Left colon (tissue), 2 donors: ENCODE measurements at regions not wholly inside any gene's neighbourhood (a gene's known extent, or its start where the extent isn't known, plus 50 kb on each side); places are given as distances from the start of the nearest gene placed in this dataset.
"Not testable (repeated sequence)": the region's sequence is repeated elsewhere in the genome, so short reads cannot be mapped to it uniquely, and the experiment has no call there.

Source experiments
- ATAC-seq: fragments of 200-7000 bp; cut with Tn5 transposase; one replicate; pipeline ENCODE4 v1.9.1; 2020; ENCODE audit warnings: mild to moderate bottlenecking, moderate library complexity
- DNase-seq, 2 donors: peaks; one replicate each; pipeline ENCODE4 v3.0.0-alpha.2; 2020
- intact Hi-C, 2 donors: fragments of 100-400 bp; cut with DNase I in 1 of 2; cut with micrococcal nuclease in 1 of 2; formaldehyde crosslinking; loops; one replicate each; pipeline versions ENCODE4 v1.11.2 to v1.14.0; 2022; cut with DNase I, micrococcal nuclease
- donor health status: DM: no; HTN: no; CAD: no.
- donor health status: DM: yes; HTN: yes; CAD: no.

DNA sequence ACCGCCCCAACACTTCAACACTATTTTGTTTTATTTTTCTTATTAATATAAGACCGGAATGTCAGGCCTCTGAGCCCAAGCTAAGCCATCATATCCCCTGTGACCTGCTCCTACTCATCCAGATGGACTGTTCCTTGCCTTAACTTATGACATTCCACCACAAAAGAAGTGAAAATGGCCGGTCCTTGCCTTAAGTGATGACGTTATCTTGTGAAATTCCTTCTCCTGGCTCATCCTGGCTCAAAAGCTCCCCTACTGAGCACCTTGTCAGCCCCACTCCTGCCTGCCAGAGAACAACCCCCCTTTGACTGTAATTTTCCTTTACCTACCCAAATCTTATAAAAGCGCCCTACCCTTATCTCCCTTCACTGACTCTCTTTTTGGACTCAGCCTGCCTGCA lies 1196.5 kb upstream of the FAM98A start:
- DNase-seq, ATAC-seq, intact Hi-C loops: not testable (repeated sequence)

DNA sequence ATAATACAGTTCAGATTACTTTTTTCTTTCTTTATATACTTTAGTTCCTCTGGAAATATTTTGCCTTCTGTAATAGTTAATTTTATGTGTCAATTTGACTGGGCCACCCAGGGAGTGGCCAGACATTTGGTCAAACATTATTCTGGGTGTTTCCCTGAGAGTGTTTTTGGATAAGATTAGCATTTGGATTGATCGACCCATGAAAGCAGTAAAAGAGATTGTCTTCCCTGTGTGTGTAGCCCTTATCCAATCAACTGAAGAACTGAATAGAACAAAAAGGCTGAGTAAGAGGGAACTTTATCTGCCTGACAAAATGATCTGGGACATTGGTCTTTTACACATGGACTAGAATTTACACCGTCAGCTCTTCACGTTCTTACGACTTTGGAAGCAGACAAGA lies 1190.1 kb upstream of the FAM98A start:
- no peak for DNase-seq
- ATAC-seq: no peak
- intact Hi-C loops: no loop called here

DNA sequence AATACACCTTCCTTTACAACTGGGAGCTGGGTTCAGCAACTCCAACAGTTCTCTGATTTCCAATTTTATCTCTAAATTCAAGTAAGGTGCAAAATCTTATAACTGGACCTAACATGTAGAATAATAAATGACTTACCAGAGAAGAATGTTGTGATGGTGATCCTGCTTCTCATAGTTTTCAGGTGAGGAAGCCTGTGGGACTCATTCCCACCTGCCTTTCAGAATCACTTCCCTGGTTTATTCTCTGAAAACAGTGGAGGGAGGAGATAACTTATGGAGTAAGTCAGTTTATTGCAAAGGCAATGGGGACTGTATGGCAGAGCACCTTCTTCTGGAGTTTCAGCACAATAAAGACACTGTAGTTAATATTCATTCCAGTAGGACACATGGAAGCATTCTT lies 1188.2 kb upstream of the FAM98A start:
- no peak for DNase-seq
- ATAC-seq: no peak
- intact Hi-C loops: no loop called here

GRCh38 chr2:34785206-34785785 lies 1186.2 kb upstream of the FAM98A start:
- no peak for ATAC-seq
- intact Hi-C loops: no loop called here
- no peak for DNase-seq

- ATAC-seq: no peak
- intact Hi-C loops: no loop called here
These were observed 1185.6 kb upstream of the FAM98A start for GRCh38 chr2:34784701-34785100.

GRCh38 chr2:34750742-34751141 lies 1151.6 kb upstream of the FAM98A start:
- ATAC-seq, DNase-seq, intact Hi-C loops: not testable (repeated sequence)

More at GRCh38 chr2:34784701-34785100, 1185.6 kb upstream of the FAM98A start:
- no peak for DNase-seq

- DNase-seq (no peak), ATAC-seq (no peak)
- intact Hi-C loops: no loop called here
These were observed 1148.5 kb upstream of the FAM98A start for GRCh38 chr2:34747643-34748042.

GRCh38 chr2:34738691-34739090 lies 1139.6 kb upstream of the FAM98A start:
- intact Hi-C loops: no loop called here
- DNase-seq (no peak), ATAC-seq (no peak)

DNA sequence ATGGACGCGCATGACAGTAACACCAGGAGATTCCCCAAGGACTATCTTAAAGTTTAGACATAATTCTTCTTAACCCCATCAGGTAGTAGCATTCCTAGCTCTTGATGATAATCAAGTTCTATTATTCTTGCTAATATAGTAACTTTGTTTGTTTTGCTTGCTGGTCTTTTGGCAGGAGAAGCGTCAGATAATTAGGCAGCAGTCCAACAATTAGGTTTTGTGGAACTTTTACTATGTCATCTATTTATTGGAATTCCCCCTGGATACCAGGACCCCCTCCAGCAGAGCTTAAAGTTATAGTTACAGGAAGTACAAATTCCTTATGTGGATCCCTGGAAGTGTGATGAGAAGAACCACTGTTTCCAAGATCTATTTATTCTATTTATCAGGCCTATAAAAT lies 1138.0 kb upstream of the FAM98A start:
- DNase-seq (no peak), ATAC-seq (no peak)
- intact Hi-C loops: no loop called here

DNA sequence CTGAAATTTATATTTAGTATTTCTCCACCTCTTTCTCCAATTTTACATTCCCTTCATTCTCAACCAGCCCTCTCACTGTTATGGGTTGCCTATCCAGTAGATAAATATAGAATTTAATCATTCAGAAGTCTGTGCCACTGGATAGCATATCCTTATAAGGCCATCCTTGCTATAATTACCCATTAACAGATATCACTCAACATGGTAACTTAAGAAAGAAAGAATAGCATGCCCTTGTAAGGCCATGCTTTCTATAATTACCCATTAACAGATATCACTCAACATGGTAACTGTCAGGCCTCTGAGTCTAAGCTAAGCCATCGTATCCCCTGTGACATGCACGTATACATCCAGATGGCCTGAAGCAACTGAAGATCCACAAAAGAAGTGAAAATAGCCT lies 1137.4 kb upstream of the FAM98A start:
- intact Hi-C loops: no loop called here
- DNase-seq (no peak), ATAC-seq (no peak)

GRCh38 chr2:34734662-34735061 lies 1135.6 kb upstream of the FAM98A start:
- intact Hi-C loops: no loop called here
- ATAC-seq (no peak), DNase-seq (no peak)

DNA sequence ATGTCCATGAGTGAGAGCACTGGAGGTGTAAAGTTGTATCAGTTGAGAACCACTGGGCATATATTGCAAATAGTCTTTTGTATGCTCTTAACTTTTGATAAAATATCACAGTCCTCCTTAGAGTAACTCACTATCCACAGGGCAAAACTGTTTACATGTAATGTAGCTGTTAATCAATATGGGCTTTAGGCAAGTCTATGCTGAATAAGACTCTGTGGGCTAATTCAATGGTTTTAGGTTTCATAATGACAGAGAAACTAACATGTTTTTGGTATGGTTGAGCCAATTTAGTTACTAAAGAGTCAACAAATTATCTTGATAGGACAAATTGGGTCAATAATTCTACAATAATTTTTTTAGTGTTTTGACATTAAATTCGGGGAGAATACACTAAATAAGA lies 1134.9 kb upstream of the FAM98A start:
- intact Hi-C loops: no loop called here
- DNase-seq (no peak), ATAC-seq (no peak)

DNA sequence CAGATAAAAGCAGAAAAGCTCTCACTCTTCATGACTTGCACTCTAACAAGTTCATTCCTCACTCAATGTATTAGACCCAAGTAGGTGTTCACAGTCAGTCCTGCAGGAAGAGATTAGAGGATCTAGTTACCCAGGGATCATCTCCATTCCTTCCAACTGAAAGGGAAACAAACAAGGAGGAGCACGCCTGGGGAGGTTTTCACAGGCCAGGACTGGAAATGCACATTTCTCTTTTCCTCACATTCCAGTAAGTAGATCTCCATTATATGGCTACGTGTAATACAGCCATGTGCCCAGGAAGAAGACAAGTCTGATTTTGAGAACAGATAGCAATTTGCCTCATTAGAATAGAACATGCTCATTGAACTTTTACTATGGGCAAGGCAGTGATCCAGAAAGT lies 1132.2 kb upstream of the FAM98A start:
- ATAC-seq (no peak), DNase-seq (no peak)
- intact Hi-C loops: no loop called here

DNA sequence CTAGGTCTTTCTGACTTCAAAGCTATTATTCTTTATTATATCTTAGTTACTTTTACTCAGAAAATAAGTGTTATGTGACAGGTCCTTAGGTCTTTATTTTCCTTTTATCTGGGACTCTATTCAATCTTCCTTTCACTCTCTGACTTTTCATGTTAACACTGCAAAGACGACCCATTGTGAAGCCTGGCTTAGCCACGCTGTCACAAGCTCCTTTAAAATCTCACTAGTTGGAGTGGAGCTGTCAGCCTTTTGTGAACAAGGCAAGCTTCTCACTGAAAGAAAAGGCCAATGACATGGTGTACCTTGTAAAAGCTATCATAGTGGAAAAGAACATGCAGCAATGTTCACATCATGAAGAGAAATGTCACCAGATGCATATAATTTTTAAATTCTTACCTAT lies 1130.7 kb upstream of the FAM98A start:
- no peak for ATAC-seq
- intact Hi-C loops: no loop called here
- DNase-seq: no peak

- ATAC-seq: no peak
- DNase-seq: no peak
- intact Hi-C loops: no loop called here
These were observed 1125.0 kb upstream of the FAM98A start for GRCh38 chr2:34724107-34724506.

- no peak for DNase-seq
- ATAC-seq: no peak
- intact Hi-C loops: no loop called here
These were observed 1124.6 kb upstream of the FAM98A start for GRCh38 chr2:34723683-34724082.

DNA sequence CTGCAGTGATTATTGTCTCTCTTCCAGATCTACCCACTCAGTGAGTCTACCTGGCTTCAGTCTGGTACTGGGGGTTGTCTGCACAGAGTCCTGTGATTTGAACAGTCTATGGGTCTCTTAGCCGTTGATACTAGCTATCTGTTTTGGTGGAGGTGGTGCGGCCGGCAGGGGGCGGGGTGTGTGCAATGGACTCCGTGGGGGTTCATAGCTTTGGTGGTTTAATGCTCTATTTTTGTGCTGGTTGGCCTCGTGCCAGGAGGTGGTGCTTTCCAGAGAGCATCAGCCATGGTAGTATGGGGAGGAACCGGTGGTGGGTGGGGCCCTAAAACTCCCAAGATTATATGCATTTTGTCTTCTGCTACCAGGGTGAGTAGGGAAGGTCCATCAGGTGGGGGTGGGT lies 1120.1 kb upstream of the FAM98A start:
- intact Hi-C loops: no loop called here
- ATAC-seq (no peak), DNase-seq (no peak)

- peak; percentile 38 for ATAC-seq
- no peak for DNase-seq
- intact Hi-C loops: no loop called here
These were observed 1106.6 kb upstream of the FAM98A start for GRCh38 chr2:34705551-34706247.

DNA sequence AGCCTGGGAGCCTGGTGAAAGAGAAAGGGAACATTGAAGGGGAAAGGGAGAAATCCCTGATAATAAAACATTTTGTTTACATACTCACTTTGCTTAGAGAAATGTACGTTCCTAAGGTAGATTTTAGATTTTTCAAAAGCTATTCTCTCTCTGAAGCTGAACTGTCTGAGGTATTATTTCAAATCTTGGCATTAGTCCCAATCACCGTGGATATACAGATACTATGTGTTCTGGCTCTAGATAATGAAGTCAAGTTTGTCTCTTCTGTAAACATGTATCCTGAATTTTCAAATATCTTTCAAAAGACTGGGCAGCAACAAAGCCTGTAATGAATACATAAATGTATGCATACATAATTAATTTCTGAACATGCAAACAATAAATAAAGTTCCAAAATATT lies 1104.2 kb upstream of the FAM98A start:
- ATAC-seq (no peak), DNase-seq (no peak)
- intact Hi-C loops: no loop called here

GRCh38 chr2:34702391-34702790 lies 1103.3 kb upstream of the FAM98A start:
- intact Hi-C loops, DNase-seq, ATAC-seq: not testable (repeated sequence)

GRCh38 chr2:34677591-34677990 lies 1078.5 kb upstream of the FAM98A start:
- DNase-seq, ATAC-seq, intact Hi-C loops: not testable (repeated sequence)
